SK-N-SH (cell line): ENCODE measurements at regions not wholly inside any gene's neighbourhood (a gene's known extent, or its start where the extent isn't known, plus 50 kb on each side); places are given as distances from the start of the nearest gene placed in this dataset.

Experiments used
- CTCF ChIA-PET: fragments of 300-600, 350-600 bp; formaldehyde crosslinking; extraction: SDS; loops from one replicate; lab custom pipeline; 2021; lab: Yijun Ruan, JAX
- POLR2A ChIA-PET: fragments of 350-600 bp; sonication (Branson Sonifier 250); formaldehyde crosslinking; extraction: SDS; loops from one replicate; lab custom pipeline; 2020; ENCODE audit warnings: antibody characterized with exemption, inconsistent platforms; lab: Yijun Ruan, JAX
- DNase-seq: peaks from one replicate; pipeline ENCODE4 v3.0.0; 2012
- H2AFZ ChIP-seq: fragments of 200-600 bp; sonication (generic); 2 replicates; pipeline ENCODE4 v1.8.1; 2016; ENCODE audit warnings: antibody characterized with exemption, mild to moderate bottlenecking, low read depth
- H3F3A ChIP-seq: fragments of 200-600 bp; sonication (generic); replicated peaks from 2 replicates; pipeline ENCODE3; 2016; ENCODE audit warnings: antibody characterized with exemption, mild to moderate bottlenecking; ENCODE audit not compliant: insufficient read depth
- H3K27ac ChIP-seq, 2 experiments: fragments of 200-500 bp in 1 of 2; fragments of 200-600 bp in 1 of 2; sonication (Bioruptor generic) in 1 of 2; sonication (generic), shearing (Covaris generic) in 1 of 2; 2 replicates each; pipeline versions ENCODE4 v1.5.1 to v1.6.1; 2014 to 2016; ENCODE audit warnings: low read depth in 2 of 2, inconsistent platforms in 1 of 2, low read length in 1 of 2, mild to moderate bottlenecking in 1 of 2, mixed read lengths in 1 of 2
- H3K27me3 ChIP-seq: fragments of 200-600 bp; sonication (generic), shearing (Covaris generic); 2 replicates; pipeline ENCODE4 v1.6.1; 2016; ENCODE audit warnings: mixed run types; ENCODE audit not compliant: insufficient read depth
- H3K36me3 ChIP-seq, 2 experiments: fragments of 200-500 bp in 1 of 2; fragments of 200-600 bp in 1 of 2; sonication (Bioruptor generic) in 1 of 2; sonication (generic) in 1 of 2; replicated peaks in 1 of 2; 2 replicates each; pipeline versions ENCODE3 to v1.5.1; 2014 to 2016; ENCODE audit warnings: low read length in 1 of 2, mild to moderate bottlenecking in 1 of 2; ENCODE audit not compliant: insufficient read depth in 2 of 2, control insufficient read depth in 1 of 2
- H3K4me1 ChIP-seq, 2 experiments: fragments of 200-500 bp in 1 of 2; fragments of 200-600 bp in 1 of 2; sonication (Bioruptor generic) in 1 of 2; sonication (generic), shearing (Covaris generic) in 1 of 2; 2 replicates each; pipeline versions ENCODE4 v1.5.1 to v1.6.1; 2014 to 2016; ENCODE audit warnings: low read depth in 1 of 2, low read length in 1 of 2, mixed run types in 1 of 2; ENCODE audit not compliant: insufficient read depth in 2 of 2, control insufficient read depth in 1 of 2
- H3K4me2 ChIP-seq: fragments of 200-600 bp; sonication (generic), shearing (Covaris generic); 2 replicates; pipeline ENCODE4 v1.6.1; 2017; ENCODE audit warnings: mixed run types
- H3K4me3 ChIP-seq, 2 experiments: fragments of 200-500 bp in 1 of 2; fragments of 200-600 bp in 1 of 2; sonication (Bioruptor generic) in 1 of 2; sonication (generic), shearing (Covaris generic) in 1 of 2; 2 replicates each; pipeline versions ENCODE4 v1.5.1 to v1.8.1; 2014 to 2016; ENCODE audit warnings: low read depth in 2 of 2, inconsistent platforms in 1 of 2, low read length in 1 of 2, mild to moderate bottlenecking in 1 of 2, mixed read lengths in 1 of 2, moderate library complexity in 1 of 2
- H3K79me2 ChIP-seq: fragments of 200-600 bp; sonication (generic); 2 replicates; pipeline ENCODE4 v1.8.1; 2017; ENCODE audit warnings: mild to moderate bottlenecking; ENCODE audit not compliant: insufficient read depth
- H3K9ac ChIP-seq: fragments of 200-600 bp; sonication (generic); 2 replicates; pipeline ENCODE4 v1.6.1; 2017; ENCODE audit warnings: mixed run types
- H3K9me2 ChIP-seq: fragments of 200-600 bp; sonication (generic); 2 replicates; pipeline ENCODE4 v1.6.1; 2017; ENCODE audit warnings: mixed run types
- H3K9me3 ChIP-seq: fragments of 200-600 bp; sonication (generic); 2 replicates; pipeline ENCODE4 v1.6.1; 2017; ENCODE audit warnings: mixed run types, mild to moderate bottlenecking, moderate library complexity
- H4K20me1 ChIP-seq: fragments of 200-600 bp; sonication (generic); 2 replicates; pipeline ENCODE4 v1.6.1; 2017; ENCODE audit warnings: mild to moderate bottlenecking, mixed run types; ENCODE audit not compliant: insufficient read depth
- CTCF ChIP-seq: fragments of 200-600 bp; sonication (generic); IDR thresholded peaks from 2 replicates; pipeline ENCODE4 v1.6.1; 2017; ENCODE audit warnings: antibody characterized with exemption, mild to moderate bottlenecking, moderate library complexity
- ELF1 ChIP-seq: IDR thresholded peaks from 2 replicates; pipeline ENCODE4 v1.4.0; 2012
- EP300 ChIP-seq, 2 experiments: IDR thresholded peaks; 2 replicates each; pipeline versions ENCODE4 v1.4.0 to v1.6.1; 2012; ENCODE audit warnings: borderline replicate concordance in 1 of 2, low read depth in 1 of 2, low read length in 1 of 2
- GATA2 ChIP-seq: sonication (generic); formaldehyde crosslinking; IDR thresholded peaks from 2 replicates; pipeline ENCODE4 v1.5.0; 2020; ENCODE audit warnings: mild to moderate bottlenecking, missing genetic modification reagents
- MAX ChIP-seq: IDR thresholded peaks from 2 replicates; pipeline ENCODE4 v1.4.0; 2012; ENCODE audit warnings: low read depth
- MXI1 ChIP-seq: IDR thresholded peaks from 2 replicates; pipeline ENCODE4 v1.6.1; 2012; ENCODE audit warnings: mild to moderate bottlenecking, low read depth, low read length, improper control_type of control experiment
- NRF1 ChIP-seq: IDR thresholded peaks from 2 replicates; pipeline ENCODE4 v1.6.1; 2012; ENCODE audit warnings: low read depth, mild to moderate bottlenecking, low read length
- REST ChIP-seq: IDR thresholded peaks from 2 replicates; pipeline ENCODE4 v1.6.1; 2012; ENCODE audit warnings: mild to moderate bottlenecking, low read depth, low read length, moderate library complexity
- RXRA ChIP-seq: IDR thresholded peaks from 2 replicates; pipeline ENCODE4 v1.4.0; 2012; ENCODE audit warnings: low read depth, mild to moderate bottlenecking, borderline replicate concordance
- SIN3A ChIP-seq: IDR thresholded peaks from 2 replicates; pipeline ENCODE4 v1.6.1; 2012; ENCODE audit warnings: low read depth, mild to moderate bottlenecking, low read length, moderate library complexity, borderline replicate concordance
- SMC3 ChIP-seq: IDR thresholded peaks from 2 replicates; pipeline ENCODE4 v1.6.1; 2012; ENCODE audit warnings: low read depth, low read length, improper control_type of control experiment
- TCF12 ChIP-seq: IDR thresholded peaks from 2 replicates; pipeline ENCODE4 v1.4.0; 2012
- ZBTB33 ChIP-seq: IDR thresholded peaks from 2 replicates; pipeline ENCODE4 v1.4.0; 2012; ENCODE audit warnings: low read depth, borderline replicate concordance
- WGBS: methylation state at CpG from one replicate; pipeline ENCODE4 v1.1.6; 2017; ENCODE audit warnings: low lambda C conversion rate; 5-methylcytosine and 5-hydroxymethylcytosine counted together
- TF ChIP-seq, protein P1 (sequence below): IDR thresholded peaks from 2 replicates; pipeline ENCODE4 v1.4.0; 2012; ENCODE audit warnings: low read depth, borderline replicate concordance

DNA sequence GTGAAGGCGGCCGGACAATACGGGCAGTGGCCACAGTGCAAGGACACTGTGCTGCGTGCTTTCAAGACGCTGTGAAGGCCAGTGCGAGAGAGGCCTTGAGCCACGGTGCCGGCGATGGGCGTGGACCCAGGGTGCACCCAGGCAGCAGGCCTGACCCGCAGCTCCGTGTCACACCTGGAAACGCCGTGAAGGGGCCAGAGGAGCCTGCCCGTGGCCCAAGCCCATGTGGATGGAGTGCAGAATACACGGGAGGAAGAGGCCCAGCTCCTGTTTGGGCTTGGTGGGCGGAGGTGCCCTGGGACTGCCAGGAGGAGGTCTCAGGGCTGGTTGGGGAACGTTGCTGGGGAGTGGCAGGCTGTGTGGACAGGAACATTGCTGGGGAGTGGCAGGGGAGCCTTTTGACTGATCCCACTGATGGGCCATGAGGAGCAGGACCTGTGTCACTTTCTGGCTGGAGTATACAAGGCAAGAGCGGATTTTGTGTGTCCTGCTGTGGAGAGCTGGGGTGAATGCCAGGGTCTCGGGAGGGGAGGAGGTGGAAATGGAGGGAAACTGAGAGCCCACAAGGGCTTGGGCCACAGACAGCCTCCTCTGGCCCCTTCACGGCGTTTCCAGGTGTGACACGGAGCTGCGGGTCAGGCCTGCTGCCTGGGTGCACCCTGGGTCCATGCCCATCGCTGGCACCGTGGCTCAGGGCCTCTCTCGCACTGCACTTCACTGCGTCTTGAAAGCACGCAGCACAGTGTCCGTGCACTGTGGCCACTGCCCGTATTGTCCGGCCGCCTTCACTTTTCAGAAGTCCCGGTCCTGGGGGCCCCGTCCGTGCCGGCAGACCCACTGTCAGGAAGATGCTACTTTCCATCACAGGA is 925.4 kb downstream of the BRD1 start:
- Histone ChIP-seq H3K4me3 (no peak overlapping the region), H4K20me1 (no peaks in the 10 kb centered on the region), H3K4me1 (no peaks in the 10 kb centered on the region), H3K79me2 (no peaks in the 10 kb centered on the region)
- TF ChIP-seq RXRA (no peak), REST (no peak), SIN3A (no peak), MXI1 (no peak), CTCF (no peak), MAX (no peak), ELF1 (no peak), NRF1 (no peak), ZBTB33 (no peak), GATA2 (CRISPR knock-in tag) (no peak), EP300 (IDR thresholded peaks at IDR 0.05; ENCODE audit: borderline replicate concordance in 1 of 2, low read depth in 1 of 2, low read length in 1 of 2) (no peak), TCF12 (no peak), SMC3 (no peak)
- TF ChIP-seq, protein P1, sequence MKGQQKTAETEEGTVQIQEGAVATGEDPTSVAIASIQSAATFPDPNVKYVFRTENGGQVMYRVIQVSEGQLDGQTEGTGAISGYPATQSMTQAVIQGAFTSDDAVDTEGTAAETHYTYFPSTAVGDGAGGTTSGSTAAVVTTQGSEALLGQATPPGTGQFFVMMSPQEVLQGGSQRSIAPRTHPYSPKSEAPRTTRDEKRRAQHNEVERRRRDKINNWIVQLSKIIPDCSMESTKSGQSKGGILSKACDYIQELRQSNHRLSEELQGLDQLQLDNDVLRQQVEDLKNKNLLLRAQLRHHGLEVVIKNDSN = no peak
- TF ChIP-seq, all 33 proteins: peak for 0
- no peak for DNase-seq
- Histone ChIP-seq H3K4me2 (no peak overlapping the region), H2AFZ (no peak overlapping the region), H3K36me3 (no peaks in the 10 kb centered on the region), H3K9me2 (no peaks in the 10 kb centered on the region), H3F3A (no peaks in the 10 kb centered on the region), H3K27me3 (no peaks in the 10 kb centered on the region; the same call in 1 of the 2 replicates), H3K9me3 (no peaks in the 10 kb centered on the region), H3K27ac (no peak overlapping the region), H3K9ac (no peak overlapping the region)
- ChIA-PET CTCF (no interaction called here), POLR2A (no interaction called here)
- WGBS = 35% methylated on average over 25 of the region's 37 CpGs
